ENCODE measurements at regions not wholly inside any gene's neighbourhood (a gene's known extent, or its start where the extent isn't known, plus 50 kb on each side); places are given as distances from the start of the nearest gene placed in this dataset.

- H3K9me2 ChIP-seq = no peaks in the 10 kb centered on the region
- H3K27ac ChIP-seq (ENCODE audit: low read depth in 2 of 2, low read length in 1 of 2) = no peak overlapping the region
- no peaks in the 10 kb centered on the region for H3K36me3 ChIP-seq (replicated peaks in 1 of 2; ENCODE audit: control insufficient read depth in 1 of 2, insufficient read depth in 2 of 2, low read length in 1 of 2)
- DNase-seq = no peak
- no peak overlapping the region for H3K4me2 ChIP-seq
- POLR2A ChIA-PET = no interaction called here
- CTCF ChIA-PET = interaction anchor here (0.6 to 1.3 kb wide), 3 partner anchors 8 to 311 kb away, joined by 3 read pairs; no protein-coding TSS in a partner anchor
- TF ChIP-seq SMC3 (IDR thresholded peaks at IDR 0.05; ENCODE audit: low read depth, low read length) (no peak), RFX5 (IDR thresholded peaks at IDR 0.05; ENCODE audit: low read length) (no peak), GABPA (IDR thresholded peaks at IDR 0.05; ENCODE audit: low read depth) (no peak), FOSL2 (IDR thresholded peaks at IDR 0.05; ENCODE audit: borderline replicate concordance, low read depth) (no peak), CTCF (IDR thresholded peaks at IDR 0.05) (no peak), MAX (IDR thresholded peaks at IDR 0.05; ENCODE audit: low read depth) (no peak), USF1 (IDR thresholded peaks at IDR 0.05; ENCODE audit: borderline replicate concordance, low read depth) (no peak), ZBTB33 (IDR thresholded peaks at IDR 0.05; ENCODE audit: borderline replicate concordance, low read depth) (no peak), REST (IDR thresholded peaks at IDR 0.05; ENCODE audit: low read depth, low read length) (no peak), PBX3 (IDR thresholded peaks at IDR 0.05) (no peak), SIN3A (IDR thresholded peaks at IDR 0.05; ENCODE audit: borderline replicate concordance, low read depth, low read length) (no peak), RCOR1 (IDR thresholded peaks at IDR 0.05; ENCODE audit: low read length) (no peak)
- H3K27me3 ChIP-seq (ENCODE audit: insufficient read depth) = no peaks in the 10 kb centered on the region; the same call in 1 of the 2 replicates
- no peaks in the 10 kb centered on the region for H3F3A ChIP-seq (replicated peaks; ENCODE audit: insufficient read depth)
- no peaks in the 10 kb centered on the region for H3K4me1 ChIP-seq (ENCODE audit: control insufficient read depth in 1 of 2, insufficient read depth in 2 of 2, low read depth in 1 of 2, low read length in 1 of 2)
- no peak overlapping the region for H2AFZ ChIP-seq (ENCODE audit: low read depth)
- no peaks in the 10 kb centered on the region for H3K79me2 ChIP-seq (ENCODE audit: insufficient read depth)
- H3K4me3 ChIP-seq (ENCODE audit: low read depth in 2 of 2, low read length in 1 of 2) = no peak overlapping the region
- H3K9ac ChIP-seq = no peak overlapping the region
- no peaks in the 10 kb centered on the region for H4K20me1 ChIP-seq (ENCODE audit: insufficient read depth)
- no peaks in the 10 kb centered on the region for H3K9me3 ChIP-seq
Measured at GRCh38 chr6:47423079-47423478, 54.5 kb upstream of the CD2AP start.
